ENCODE measurements at regions not wholly inside any gene's neighbourhood (a gene's known extent, or its start where the extent isn't known, plus 50 kb on each side); places are given as distances from the start of the nearest gene placed in this dataset.
A peak's percentile ranks its signal among the peaks of the same experiment; 100 is the strongest.
"Not testable (repeated sequence)": the region's sequence is repeated elsewhere in the genome, so short reads cannot be mapped to it uniquely, and the experiment has no call there.

- DNase-seq (ENCODE audit: low spot score): no peak
Measured at GRCh38 chr17:70375406-70375805, 206.1 kb downstream of the KCNJ2 start.

DNA sequence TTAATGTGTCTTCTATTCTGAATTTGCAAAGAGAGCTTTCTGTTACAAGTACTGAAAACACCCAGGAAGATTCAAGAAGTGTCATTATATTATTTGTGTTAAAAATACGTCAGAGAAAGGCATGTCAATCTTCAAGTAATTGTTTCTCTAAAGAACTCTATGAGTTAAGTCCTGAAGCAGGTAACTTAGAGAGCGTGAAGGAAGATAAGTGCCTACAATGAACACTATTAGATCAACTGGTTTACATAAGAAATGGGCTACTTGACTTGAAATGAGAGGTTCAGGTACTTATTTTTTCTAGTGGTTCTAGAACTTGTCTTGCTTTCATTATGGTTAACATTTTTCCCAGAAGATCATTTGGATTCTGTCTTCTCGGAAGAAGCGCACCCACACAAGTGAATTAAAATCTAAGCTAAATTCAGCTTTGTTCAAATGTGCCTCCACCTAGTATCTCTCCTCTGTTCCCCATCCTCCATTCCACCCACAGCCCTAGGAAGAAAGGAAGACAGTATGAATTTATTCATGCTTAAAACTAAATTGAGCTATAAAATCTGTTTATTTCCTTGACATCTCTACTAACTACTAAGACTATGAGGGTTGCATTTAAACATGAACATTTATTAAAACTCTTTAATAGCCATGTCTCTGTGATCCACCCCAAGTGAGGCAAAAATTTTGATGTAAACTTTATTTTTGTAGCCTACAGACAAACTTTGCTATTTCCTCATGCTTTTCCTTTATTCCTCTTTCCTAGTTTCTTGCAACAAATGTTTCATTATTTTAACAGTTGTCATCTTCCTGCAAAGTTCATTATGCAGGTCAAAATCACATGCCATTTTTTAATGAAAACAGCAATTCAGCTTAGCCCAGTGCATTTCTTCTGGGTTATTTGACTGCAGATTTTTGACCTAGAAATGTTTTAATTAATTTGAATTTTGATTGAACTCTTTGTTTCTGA, 206.8 kb downstream of the KCNJ2 start:
- DNase-seq (ENCODE audit: low spot score): no peak

DNA sequence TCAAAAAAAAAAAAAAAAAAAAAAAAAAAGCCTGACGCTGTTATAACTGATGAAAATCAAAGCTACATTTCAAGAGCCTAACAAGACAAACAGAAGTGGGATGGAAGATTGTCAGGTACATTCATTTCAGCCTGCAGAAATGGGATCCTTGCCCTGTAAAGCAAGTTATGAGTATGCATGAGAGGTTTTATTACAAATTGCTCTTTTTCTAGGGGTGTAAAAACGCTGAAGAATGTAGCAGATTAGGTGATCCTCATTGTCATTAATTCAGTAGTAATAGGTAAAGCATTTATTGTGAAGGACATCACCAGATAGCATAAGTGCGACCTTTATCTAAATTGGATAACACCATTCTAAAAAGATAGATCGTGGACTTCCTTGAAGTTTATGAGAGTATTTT, 208.3 kb downstream of the KCNJ2 start:
- DNase-seq (ENCODE audit: low spot score): no peak

DNA sequence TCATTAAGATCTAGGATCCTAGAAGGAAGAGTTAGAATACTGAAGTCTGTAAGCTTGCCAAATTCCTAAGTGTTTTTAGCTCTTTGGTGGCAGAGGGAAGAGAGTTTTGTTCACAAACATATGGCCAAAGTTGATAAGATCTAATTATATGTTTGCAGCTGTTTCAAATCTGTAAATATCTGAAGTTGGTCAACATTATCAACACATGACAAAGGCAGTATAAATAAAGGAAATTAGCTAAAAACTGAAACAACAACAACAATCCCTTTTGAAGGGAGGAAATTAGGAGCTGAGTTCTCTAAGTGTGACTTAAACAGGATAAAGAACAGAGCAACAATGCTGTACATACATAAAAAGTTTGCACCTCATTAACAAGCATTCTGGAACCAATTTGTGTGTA, 208.7 kb downstream of the KCNJ2 start:
- no peak for DNase-seq (ENCODE audit: low spot score)

GRCh38 chr17:70379945-70380344, 210.6 kb downstream of the KCNJ2 start:
- DNase-seq (ENCODE audit: low spot score): no peak

- not testable (repeated sequence) for DNase-seq (ENCODE audit: low spot score)
Measured at GRCh38 chr17:70381916-70382315, 212.6 kb downstream of the KCNJ2 start.

DNA sequence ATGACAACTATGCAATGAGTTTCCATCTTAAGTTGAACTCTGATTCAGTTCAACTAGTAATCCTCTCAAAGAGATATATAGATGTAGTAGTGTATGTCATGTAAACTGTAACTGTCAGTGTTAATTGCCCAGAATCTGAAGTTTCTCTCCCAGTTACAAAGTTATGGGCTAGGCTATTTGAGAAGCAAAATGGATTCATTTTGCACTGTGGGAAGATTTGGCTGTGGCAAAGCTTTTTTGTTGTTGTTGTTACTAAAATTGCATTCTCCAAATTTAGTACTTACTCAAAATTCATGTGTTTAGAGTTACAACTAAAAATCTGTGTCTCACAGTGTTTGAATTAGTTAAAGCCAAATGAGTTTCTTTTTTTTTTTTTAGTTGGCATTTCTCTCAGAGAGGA, 219.0 kb downstream of the KCNJ2 start:
- no peak for DNase-seq (ENCODE audit: low spot score)

- DNase-seq (ENCODE audit: low spot score): not testable (repeated sequence)
Measured at GRCh38 chr17:70389232-70389757, 220.0 kb downstream of the KCNJ2 start.

DNA sequence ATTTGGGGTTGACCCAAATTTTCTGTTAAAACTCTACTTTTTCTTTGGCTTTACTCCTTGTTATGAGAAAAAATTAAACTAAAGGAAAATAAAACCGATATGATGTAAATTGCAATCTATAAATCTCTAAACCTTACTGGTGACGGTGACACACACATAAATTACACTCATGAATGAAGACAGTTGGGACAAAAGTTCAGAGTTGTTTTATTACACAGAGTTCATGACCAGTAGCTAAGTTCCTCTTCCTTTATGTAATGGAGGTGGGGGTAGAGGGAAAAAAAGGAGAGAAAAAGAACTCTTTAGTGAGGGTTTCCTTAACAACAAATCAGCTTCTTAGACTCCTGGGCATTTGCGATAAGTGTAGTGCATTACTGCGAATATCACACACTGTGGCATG, 220.7 kb downstream of the KCNJ2 start:
- no peak for DNase-seq (ENCODE audit: low spot score)

- no peak for DNase-seq (ENCODE audit: low spot score)
Measured at GRCh38 chr17:70394473-70395232, 225.3 kb downstream of the KCNJ2 start.

- peak; percentile 4 for DNase-seq (ENCODE audit: low spot score)
Measured at GRCh38 chr17:70405492-70406220, 236.3 kb downstream of the KCNJ2 start.

GRCh38 chr17:70407506-70407905, 238.2 kb downstream of the KCNJ2 start:
- no peak for DNase-seq (ENCODE audit: low spot score)

- no peak for DNase-seq (ENCODE audit: low spot score)
Measured at GRCh38 chr17:70408768-70409167, 239.4 kb downstream of the KCNJ2 start.

DNA sequence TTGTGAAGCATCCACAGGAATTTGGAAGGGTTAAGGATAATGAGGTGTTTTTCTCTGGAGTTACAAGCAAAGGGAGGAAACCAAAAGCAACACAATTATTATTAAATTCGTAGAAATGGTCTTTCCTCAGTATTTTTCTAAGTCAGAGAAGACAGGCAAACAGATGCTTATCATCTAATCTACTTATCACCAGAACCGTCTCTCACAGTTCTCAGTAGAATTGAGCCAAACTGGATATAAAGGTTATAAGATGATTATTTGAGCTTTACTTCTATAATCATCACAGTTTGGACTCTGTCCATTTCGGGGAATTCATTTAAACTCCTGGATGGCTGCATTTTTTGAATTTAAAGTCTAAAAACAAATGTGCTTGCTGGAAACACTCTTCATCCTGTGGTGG, 245.0 kb downstream of the KCNJ2 start:
- no peak for DNase-seq (ENCODE audit: low spot score)

DNA sequence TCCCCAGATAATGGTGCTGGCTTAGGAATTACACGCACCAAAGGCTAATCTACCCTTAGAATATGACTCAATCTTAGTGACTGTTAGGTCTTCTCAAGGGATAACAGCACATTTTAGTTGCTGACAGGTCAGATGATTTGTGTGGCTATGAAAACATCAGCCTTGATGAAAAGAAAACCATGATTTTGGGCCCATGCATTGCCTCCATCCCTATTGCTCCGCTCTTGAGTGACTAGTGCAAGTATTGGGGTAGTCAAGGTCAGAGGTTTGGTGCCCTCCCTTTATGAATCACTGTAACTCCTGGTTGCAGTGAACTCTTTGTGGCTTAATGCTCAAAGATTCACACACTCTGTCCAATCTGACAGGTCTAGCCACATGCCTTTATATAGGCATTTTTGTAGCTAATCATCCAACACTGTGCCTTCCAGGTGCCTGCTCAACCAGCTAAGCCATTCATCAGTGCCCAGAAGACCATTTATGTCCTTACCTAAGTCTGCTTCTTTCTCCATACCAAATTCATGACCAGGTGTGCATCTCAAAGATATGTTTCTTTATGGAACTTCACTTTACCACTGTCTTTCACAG, 251.6 kb downstream of the KCNJ2 start:
- DNase-seq (ENCODE audit: low spot score): no peak

DNA sequence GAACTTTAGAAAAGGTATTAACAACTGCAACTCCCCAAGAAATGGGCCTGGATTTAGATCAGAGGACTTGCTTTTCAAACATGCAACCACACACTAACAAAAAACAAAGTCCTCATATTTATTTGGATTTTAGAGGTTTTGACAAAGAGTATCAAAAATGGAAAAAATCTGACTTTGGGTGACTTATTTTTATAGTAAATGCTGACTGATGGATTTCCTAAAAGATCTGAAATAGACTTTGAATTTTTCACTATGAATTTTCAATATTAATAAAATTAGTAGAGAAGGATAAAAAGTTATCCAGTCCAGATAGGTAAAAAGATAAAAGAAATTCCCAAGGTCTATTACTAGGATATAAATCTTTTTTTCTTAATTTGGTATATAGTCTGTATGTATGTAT, 253.5 kb downstream of the KCNJ2 start:
- no peak for DNase-seq (ENCODE audit: low spot score)

GRCh38 chr17:70423562-70423961, 254.2 kb downstream of the KCNJ2 start:
- DNase-seq (ENCODE audit: low spot score): no peak

DNA sequence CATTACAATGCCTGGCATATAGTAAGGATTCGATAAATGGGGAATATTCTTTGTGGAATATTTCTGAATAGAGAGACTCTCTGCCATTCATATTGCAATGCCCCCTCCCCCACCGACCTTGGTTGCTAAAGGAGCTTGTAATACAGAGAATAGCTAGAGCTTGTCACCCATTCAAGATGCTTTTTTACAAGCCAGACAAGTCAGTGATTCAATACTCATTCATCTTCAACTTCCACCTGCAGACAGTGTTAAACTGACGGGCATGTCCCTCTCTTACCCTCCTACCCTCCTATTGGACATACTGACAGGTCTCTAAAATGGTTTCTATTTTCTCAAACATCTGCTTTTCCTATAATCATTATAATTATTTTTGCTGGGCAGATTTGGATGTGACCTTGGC, 257.4 kb downstream of the KCNJ2 start:
- DNase-seq (ENCODE audit: low spot score): no peak

- DNase-seq (ENCODE audit: low spot score): no peak
Measured at GRCh38 chr17:70434536-70435490, 265.5 kb downstream of the KCNJ2 start.

- DNase-seq (ENCODE audit: low spot score): no peak
Measured at GRCh38 chr17:70437656-70438055, 268.3 kb downstream of the KCNJ2 start.

DNA sequence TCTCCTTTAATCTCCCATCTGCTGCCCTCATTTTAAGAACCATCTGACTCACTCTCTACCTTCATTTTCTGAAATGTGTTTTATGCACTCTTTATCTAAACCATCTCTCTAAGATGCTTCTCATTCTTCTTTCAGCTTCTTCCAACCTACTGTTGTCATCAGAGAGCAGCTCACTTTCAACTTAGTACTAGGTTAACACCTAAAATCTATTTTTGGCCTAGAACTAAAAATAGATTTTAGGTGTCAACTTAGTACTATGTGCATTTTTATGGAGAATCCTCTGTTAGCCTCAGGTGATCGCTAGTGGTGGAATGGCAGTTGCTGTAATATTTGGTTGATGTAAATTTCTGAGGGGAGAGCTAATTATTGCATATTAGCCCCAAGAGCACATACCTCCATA, 277.1 kb downstream of the KCNJ2 start:
- DNase-seq (ENCODE audit: low spot score): no peak
